Liver (tissue), 8 donors: ENCODE measurements at regions not wholly inside any gene's neighbourhood (a gene's known extent, or its start where the extent isn't known, plus 50 kb on each side); places are given as distances from the start of the nearest gene placed in this dataset.

Experiments
- DNase-seq: peaks from one replicate; pipeline ENCODE4 v3.0.0-alpha.2; 2017; ENCODE audit warnings: low spot score
- H3K27ac ChIP-seq, 2 donors: one replicate each; pipeline ENCODE4 v1.7.0; 2013; ENCODE audit warnings: inconsistent platforms in 2 of 2, low read length in 2 of 2, control low read depth in 1 of 2, low read depth in 1 of 2, mild to moderate bottlenecking in 1 of 2
- H3K27me3 ChIP-seq, 4 donors: one replicate each; pipeline versions ENCODE4 v1.6.1 to v1.7.0; 2013; ENCODE audit warnings: low read length in 3 of 4, inconsistent platforms in 1 of 4, mild to moderate bottlenecking in 1 of 4, moderate library complexity in 1 of 4; ENCODE audit not compliant: control insufficient read depth in 4 of 4, insufficient read depth in 4 of 4
- H3K36me3 ChIP-seq, 4 donors: one replicate each; pipeline versions ENCODE4 v1.6.1 to v1.7.0; 2013; ENCODE audit warnings: low read length in 3 of 4, mild to moderate bottlenecking in 3 of 4, low read depth in 1 of 4, moderate library complexity in 1 of 4; ENCODE audit not compliant: control insufficient read depth in 4 of 4, insufficient read depth in 3 of 4
- H3K4me1 ChIP-seq, 4 donors: one replicate each; pipeline versions ENCODE4 v1.6.1 to v1.7.0; 2013; ENCODE audit warnings: low read length in 3 of 4, mild to moderate bottlenecking in 3 of 4, moderate library complexity in 1 of 4; ENCODE audit not compliant: control insufficient read depth in 4 of 4, insufficient read depth in 4 of 4
- H3K4me3 ChIP-seq, 3 donors: one replicate each; pipeline versions ENCODE4 v1.6.1 to v1.7.0; 2013; ENCODE audit warnings: low read length in 3 of 3, control low read depth in 1 of 3, low read depth in 1 of 3, mild to moderate bottlenecking in 1 of 3
- H3K9ac ChIP-seq, 2 donors: one replicate each; pipeline ENCODE4 v1.7.0; 2013; ENCODE audit warnings: low read length in 2 of 2, mild to moderate bottlenecking in 2 of 2, moderate library complexity in 2 of 2, control low read depth in 1 of 2, low read depth in 1 of 2
- H3K9me3 ChIP-seq, 4 donors: one replicate each; pipeline versions ENCODE4 v1.6.1 to v1.7.0; 2013; ENCODE audit warnings: low read length in 3 of 4; ENCODE audit not compliant: control insufficient read depth in 4 of 4
- ATF3 ChIP-seq: IDR thresholded peaks from 2 replicates; pipeline ENCODE4 v1.6.1; 2016; ENCODE audit warnings: antibody characterized with exemption
- CTCF ChIP-seq: fragments of 150-350 bp; IDR thresholded peaks from 2 replicates; pipeline ENCODE4 v1.5.1; 2017; ENCODE audit warnings: improper control_type of control experiment, low read depth, low read length; ENCODE audit not compliant: missing input control
- EGR1 ChIP-seq, 2 donors: IDR thresholded peaks; 2 replicates each; pipeline ENCODE4 v1.6.1; 2016 to 2018; ENCODE audit warnings: antibody characterized with exemption in 2 of 2, low read depth in 2 of 2
- FOXA1 ChIP-seq: IDR thresholded peaks from 2 replicates; pipeline ENCODE4 v1.6.1; 2016; ENCODE audit warnings: antibody characterized with exemption
- FOXA2 ChIP-seq: IDR thresholded peaks from 2 replicates; pipeline ENCODE4 v1.6.1; 2016; ENCODE audit warnings: antibody characterized with exemption
- GABPA ChIP-seq, 2 donors: IDR thresholded peaks in 1 of 2; conservative IDR thresholded peaks in 1 of 2; 2 replicates each; pipeline ENCODE4 v1.6.1; 2016; ENCODE audit warnings: antibody characterized with exemption in 2 of 2, mild to moderate bottlenecking in 1 of 2, moderate library complexity in 1 of 2
- HNF4A ChIP-seq, 2 donors: conservative IDR thresholded peaks; 2 replicates each; pipeline ENCODE4 v1.6.1; 2016; ENCODE audit warnings: antibody characterized with exemption in 2 of 2, mild to moderate bottlenecking in 2 of 2
- HNF4G ChIP-seq: IDR thresholded peaks from 2 replicates; pipeline ENCODE4 v1.6.1; 2016; ENCODE audit warnings: antibody characterized with exemption
- JUND ChIP-seq, 2 donors: IDR thresholded peaks; 2 replicates each; pipeline ENCODE4 v1.6.1; 2016; ENCODE audit warnings: antibody characterized with exemption in 2 of 2
- MAX ChIP-seq: IDR thresholded peaks from 2 replicates; pipeline ENCODE4 v1.6.1; 2016; ENCODE audit warnings: antibody characterized with exemption
- NR2F2 ChIP-seq: IDR thresholded peaks from 2 replicates; pipeline ENCODE4 v1.6.1; 2016; ENCODE audit warnings: antibody characterized with exemption
- RAD21 ChIP-seq, 2 donors: IDR thresholded peaks; 2 replicates each; pipeline ENCODE4 v1.6.1; 2016; ENCODE audit warnings: antibody characterized with exemption in 2 of 2, mild to moderate bottlenecking in 2 of 2
- REST ChIP-seq: IDR thresholded peaks from 2 replicates; pipeline ENCODE4 v1.6.1; 2016; ENCODE audit warnings: antibody characterized with exemption, mild to moderate bottlenecking
- RXRA ChIP-seq, 2 donors: IDR thresholded peaks; 2 replicates each; pipeline ENCODE4 v1.6.1; 2017 to 2018; ENCODE audit warnings: antibody characterized with exemption in 2 of 2, mild to moderate bottlenecking in 1 of 2
- SP1 ChIP-seq: IDR thresholded peaks from 2 replicates; pipeline ENCODE4 v1.6.1; 2018; ENCODE audit warnings: antibody characterized with exemption, mild to moderate bottlenecking
- TAF1 ChIP-seq: conservative IDR thresholded peaks from 2 replicates; pipeline ENCODE4 v1.6.1; 2016; ENCODE audit warnings: antibody characterized with exemption, mild to moderate bottlenecking
- YY1 ChIP-seq: IDR thresholded peaks from 2 replicates; pipeline ENCODE4 v1.6.1; 2016; ENCODE audit warnings: antibody characterized with exemption, mild to moderate bottlenecking
- ZBTB33 ChIP-seq: IDR thresholded peaks from 2 replicates; pipeline ENCODE4 v1.6.1; 2016; ENCODE audit warnings: antibody characterized with exemption
- WGBS: extraction: QIAGEN DNeasy Blood & Tissue Kit; methylation state at CpG from one replicate; pipeline ENCODE4 v1.1.7; 2013; 5-methylcytosine and 5-hydroxymethylcytosine counted together
- donor health status: healthy.
- donor health status: healthy.
- donor health status: healthy.
- donor health status: healthy.
- donor health status: healthy.

- no peaks in the 10 kb centered on the region for H3K36me3 ChIP-seq
- DNase-seq = no peak
- TF ChIP-seq YY1 (no peak), MAX (no peak), HNF4G (no peak), FOXA2 (no peak), ATF3 (no peak), HNF4A (conservative IDR thresholded peaks at IDR 0.05) (no peak), REST (no peak), GABPA (IDR thresholded peaks at IDR 0.05 in 1 of 2, conservative IDR thresholded peaks at IDR 0.05 in 1 of 2) (no peak), NR2F2 (no peak), RXRA (IDR thresholded peaks at IDR 0.05) (no peak), CTCF (no peak), JUND (IDR thresholded peaks at IDR 0.05) (no peak), FOXA1 (no peak), EGR1 (IDR thresholded peaks at IDR 0.05; ENCODE audit: low read depth in 2 of 2) (no peak), SP1 (no peak), ZBTB33 (no peak), RAD21 (IDR thresholded peaks at IDR 0.05) (no peak), TAF1 (no peak)
- H3K9me3 ChIP-seq = no peaks in the 10 kb centered on the region
- H3K9ac ChIP-seq = no peak overlapping the region
- no peak overlapping the region for H3K27ac ChIP-seq
- 87% methylated on average over 6 of the region's 6 CpGs for WGBS
- H3K4me1 ChIP-seq = no peaks in the 10 kb centered on the region
- no peak overlapping the region for H3K4me3 ChIP-seq
- H3K27me3 ChIP-seq = no peaks in the 10 kb centered on the region
Observed at GRCh38 chr1:208748387-208749165, 504.4 kb upstream of the PLXNA2 start.
